Progenitor cell of endocrine pancreas (in vitro differentiated cells): ENCODE measurements at regions not wholly inside any gene's neighbourhood (a gene's known extent, or its start where the extent isn't known, plus 50 kb on each side); places are given as distances from the start of the nearest gene placed in this dataset.

ENCODE experiments used
- DNase-seq: peaks from one replicate; pipeline ENCODE4 v3.0.0; 2021; ENCODE audit warnings: low spot score; ENCODE audit not compliant: unreplicated experiment
- H3K27ac Mint-ChIP-seq: 2 replicates; pipeline ENCODE4 v1.8.0; 2021; ENCODE audit warnings: mild to moderate bottlenecking, moderate library complexity, mixed read lengths
- H3K27me3 Mint-ChIP-seq: 2 replicates; pipeline ENCODE4 v1.8.0; 2021; ENCODE audit warnings: mixed read lengths
- H3K36me3 Mint-ChIP-seq: 2 replicates; pipeline ENCODE4 v1.8.0; 2022; ENCODE audit warnings: mixed read lengths; ENCODE audit not compliant: insufficient read depth
- H3K4me1 Mint-ChIP-seq: 2 replicates; pipeline ENCODE4 v1.8.0; 2021; ENCODE audit warnings: low read depth, mixed read lengths
- H3K4me3 Mint-ChIP-seq: 2 replicates; pipeline ENCODE4 v1.8.0; 2021; ENCODE audit warnings: low read depth, mild to moderate bottlenecking, moderate library complexity, mixed read lengths
- H3K9me3 Mint-ChIP-seq: 2 replicates; pipeline ENCODE4 v1.8.0; 2021; ENCODE audit warnings: low read depth, mixed read lengths
- CTCF ChIP-seq: fragments of 200-600 bp; sonication (generic); IDR thresholded peaks from one replicate; pipeline ENCODE4 v1.5.0; 2021; ENCODE audit warnings: antibody characterized with exemption, mild to moderate bottlenecking; ENCODE audit not compliant: unreplicated experiment

- Mint-ChIP-seq H3K4me1 (peaks cover 12% of the 10 kb centered on the region), H3K27me3 (peaks cover 34% of the 10 kb centered on the region), H3K9me3 (no peaks in the 10 kb centered on the region), H3K4me3 (no peak overlapping the region), H3K27ac (no peak overlapping the region), H3K36me3 (no peaks in the 10 kb centered on the region)
- TF ChIP-seq CTCF: no peak
- DNase-seq: no peak
Observed at GRCh38 chr2:236965021-236965840, 120.5 kb upstream of the COPS8 start.

GRCh38 chr2:236965841-236966096 is 119.9 kb upstream of the COPS8 start:
- Mint-ChIP-seq H3K4me1 (peaks cover 12% of the 10 kb centered on the region), H3K36me3 (no peaks in the 10 kb centered on the region), H3K27ac (no peak overlapping the region), H3K4me3 (no peak overlapping the region), H3K27me3 (peaks cover 36% of the 10 kb centered on the region), H3K9me3 (no peaks in the 10 kb centered on the region)
- DNase-seq: no peak
- TF ChIP-seq CTCF: no peak

GRCh38 chr2:236967499-236967783 is 118.2 kb upstream of the COPS8 start:
- Mint-ChIP-seq H3K9me3 (no peaks in the 10 kb centered on the region), H3K36me3 (no peaks in the 10 kb centered on the region), H3K4me3 (no peak overlapping the region)

GRCh38 chr2:236968101-236968879 is 117.4 kb upstream of the COPS8 start:
- no peak for TF ChIP-seq CTCF
- H3K27me3 Mint-ChIP-seq: peaks cover 38% of the 10 kb centered on the region
- H3K4me1 Mint-ChIP-seq: peaks cover 25% of the 10 kb centered on the region
- no peak overlapping the region for H3K4me3 Mint-ChIP-seq
- H3K27ac Mint-ChIP-seq: no peak overlapping the region
- H3K36me3 Mint-ChIP-seq: no peaks in the 10 kb centered on the region
- no peak for DNase-seq
- H3K9me3 Mint-ChIP-seq: no peaks in the 10 kb centered on the region

More at GRCh38 chr2:236967499-236967783, 118.2 kb upstream of the COPS8 start:
- no peak for TF ChIP-seq CTCF
- DNase-seq: no peak
- peaks cover 18% of the 10 kb centered on the region for H3K4me1 Mint-ChIP-seq
- H3K27me3 Mint-ChIP-seq: peaks cover 41% of the 10 kb centered on the region
- H3K27ac Mint-ChIP-seq: no peak overlapping the region

- no peak overlapping the region for H3K4me3 Mint-ChIP-seq
- no peaks in the 10 kb centered on the region for H3K36me3 Mint-ChIP-seq
- no peaks in the 10 kb centered on the region for H3K9me3 Mint-ChIP-seq
- DNase-seq: no peak
- peaks cover 26% of the 10 kb centered on the region for H3K4me1 Mint-ChIP-seq
- peaks cover 36% of the 10 kb centered on the region for H3K27me3 Mint-ChIP-seq
- H3K27ac Mint-ChIP-seq: peak overlapping the region; percentile 47
- TF ChIP-seq CTCF: no peak
Observed at GRCh38 chr2:236968880-236969534, 116.7 kb upstream of the COPS8 start.
